CD14-positive monocyte (primary cell): ENCODE measurements at regions not wholly inside any gene's neighbourhood (a gene's known extent, or its start where the extent isn't known, plus 50 kb on each side); places are given as distances from the start of the nearest gene placed in this dataset.

ENCODE experiments used
- DNase-seq, 3 donors: peaks; one replicate each; pipeline ENCODE4 v3.0.0-alpha.2; 2011 to 2022
- H2AFZ ChIP-seq: 2 replicates; pipeline ENCODE4 v1.6.0; 2012; ENCODE audit warnings: mild to moderate bottlenecking, low read depth, low read length, inconsistent platforms; ENCODE audit not compliant: insufficient read depth, poor library complexity, severe bottlenecking
- H3K27ac ChIP-seq, 2 donors: 1 replicate in 1 of 2; 2 replicates in 1 of 2; pipeline ENCODE4 v1.5.1; 2012 to 2013; ENCODE audit warnings: low read length in 2 of 2, control low read depth in 1 of 2, inconsistent platforms in 1 of 2, low read depth in 1 of 2, mild to moderate bottlenecking in 1 of 2
- H3K27me3 ChIP-seq, 2 donors: one replicate each; pipeline versions ENCODE4 v1.6.0 to v1.6.1; 2011 to 2013; ENCODE audit warnings: low read length in 2 of 2; ENCODE audit not compliant: control insufficient read depth in 2 of 2, insufficient read depth in 2 of 2
- H3K36me3 ChIP-seq, 2 donors: replicated peaks in 1 of 2; 1 replicate in 1 of 2; 2 replicates in 1 of 2; pipeline versions ENCODE4 v1.5.1 to v1.6.1; 2012 to 2013; ENCODE audit warnings: low read length in 2 of 2, control low read depth in 1 of 2, inconsistent platforms in 1 of 2, mild to moderate bottlenecking in 1 of 2; ENCODE audit not compliant: insufficient read depth in 2 of 2, control insufficient read depth in 1 of 2
- H3K4me1 ChIP-seq, 2 donors: 1 replicate in 1 of 2; 2 replicates in 1 of 2; pipeline versions ENCODE4 v1.5.1 to v1.6.1; 2012 to 2013; ENCODE audit warnings: low read length in 2 of 2, control low read depth in 1 of 2, inconsistent platforms in 1 of 2, mild to moderate bottlenecking in 1 of 2, moderate library complexity in 1 of 2; ENCODE audit not compliant: insufficient read depth in 2 of 2, control insufficient read depth in 1 of 2
- H3K4me2 ChIP-seq: replicated peaks from 2 replicates; pipeline ENCODE3; 2012; ENCODE audit warnings: low read length, moderate library complexity, mild to moderate bottlenecking; ENCODE audit not compliant: poor library complexity, severe bottlenecking; ENCODE audit errors: extremely low read depth
- H3K4me3 ChIP-seq, 3 experiments: fragments of 200-600 bp in 1 of 3; sonication (generic) in 1 of 3; replicated peaks in 1 of 3; 1 replicate in 2 of 3; 2 replicates in 1 of 3; pipeline ENCODE4 v1.5.1; 2011 to 2013; ENCODE audit warnings: low read length in 3 of 3, mild to moderate bottlenecking in 3 of 3, control low read depth in 2 of 3, low read depth in 2 of 3, inconsistent platforms in 1 of 3, moderate library complexity in 1 of 3
- H3K79me2 ChIP-seq: 2 replicates; pipeline ENCODE4 v1.6.0; 2012; ENCODE audit warnings: mild to moderate bottlenecking, control low read depth, inconsistent platforms, low read length, moderate library complexity; ENCODE audit not compliant: insufficient read depth
- H3K9ac ChIP-seq: 2 replicates; pipeline ENCODE4 v1.6.0; 2017; ENCODE audit warnings: low read length, mild to moderate bottlenecking; ENCODE audit not compliant: insufficient read depth, poor library complexity, severe bottlenecking
- H3K9me3 ChIP-seq, 2 donors: replicated peaks in 1 of 2; 1 replicate in 1 of 2; 2 replicates in 1 of 2; pipeline versions ENCODE4 v1.5.1 to v1.6.1; 2012 to 2013; ENCODE audit warnings: low read length in 2 of 2, control low read depth in 1 of 2; ENCODE audit not compliant: control insufficient read depth in 1 of 2, insufficient read depth in 1 of 2
- H4K20me1 ChIP-seq: 2 replicates; pipeline ENCODE4 v1.6.0; 2012; ENCODE audit warnings: mild to moderate bottlenecking, low read length, control low read depth, moderate library complexity; ENCODE audit not compliant: insufficient read depth
- H3K27ac Mint-ChIP-seq, 7 donors: one replicate each; pipeline ENCODE4 v1.8.0; 2020; ENCODE audit warnings: mild to moderate bottlenecking in 7 of 7, mixed read lengths in 7 of 7, moderate library complexity in 6 of 7, inconsistent platforms in 2 of 7
- H3K27me3 Mint-ChIP-seq, 3 donors: one replicate each; pipeline ENCODE4 v1.8.0; 2021 to 2022; ENCODE audit warnings: low read depth in 3 of 3, mild to moderate bottlenecking in 3 of 3, mixed read lengths in 3 of 3, moderate library complexity in 3 of 3, inconsistent platforms in 1 of 3
- H3K36me3 Mint-ChIP-seq, 2 donors: one replicate each; pipeline ENCODE4 v1.8.0; 2020; ENCODE audit warnings: mixed read lengths in 2 of 2, inconsistent platforms in 1 of 2, mild to moderate bottlenecking in 1 of 2
- H3K4me1 Mint-ChIP-seq: one replicate; pipeline ENCODE4 v1.8.0; 2020; ENCODE audit warnings: mild to moderate bottlenecking, mixed read lengths
- H3K4me3 Mint-ChIP-seq, 2 donors: one replicate each; pipeline ENCODE4 v1.8.0; 2020; ENCODE audit warnings: mild to moderate bottlenecking in 2 of 2, mixed read lengths in 2 of 2, moderate library complexity in 1 of 2
- H3K9me3 Mint-ChIP-seq, 7 donors: one replicate each; pipeline ENCODE4 v1.8.0; 2020 to 2022; ENCODE audit warnings: mixed read lengths in 7 of 7, mild to moderate bottlenecking in 6 of 7, moderate library complexity in 6 of 7, inconsistent platforms in 2 of 7
- WGBS: methylation state at CpG from one replicate; pipeline ENCODE4 v1.1.5; 2013; ENCODE audit warnings: missing lambda C conversion rate; ENCODE audit not compliant: insufficient coverage; 5-methylcytosine and 5-hydroxymethylcytosine counted together
- intact Hi-C, 2 donors: fragments of 100-400 bp; cut with micrococcal nuclease; formaldehyde crosslinking; loops; one replicate each; pipeline versions ENCODE4 v1.15.0 to v1.15.1; 2023
- TF ChIP-seq, protein P1 (sequence below): fragments of 200-600 bp; IDR thresholded peaks from one replicate; pipeline ENCODE4 v1.8.0; 2022; ENCODE audit warnings: antibody characterized with exemption, mild to moderate bottlenecking

- TF ChIP-seq, protein P1, sequence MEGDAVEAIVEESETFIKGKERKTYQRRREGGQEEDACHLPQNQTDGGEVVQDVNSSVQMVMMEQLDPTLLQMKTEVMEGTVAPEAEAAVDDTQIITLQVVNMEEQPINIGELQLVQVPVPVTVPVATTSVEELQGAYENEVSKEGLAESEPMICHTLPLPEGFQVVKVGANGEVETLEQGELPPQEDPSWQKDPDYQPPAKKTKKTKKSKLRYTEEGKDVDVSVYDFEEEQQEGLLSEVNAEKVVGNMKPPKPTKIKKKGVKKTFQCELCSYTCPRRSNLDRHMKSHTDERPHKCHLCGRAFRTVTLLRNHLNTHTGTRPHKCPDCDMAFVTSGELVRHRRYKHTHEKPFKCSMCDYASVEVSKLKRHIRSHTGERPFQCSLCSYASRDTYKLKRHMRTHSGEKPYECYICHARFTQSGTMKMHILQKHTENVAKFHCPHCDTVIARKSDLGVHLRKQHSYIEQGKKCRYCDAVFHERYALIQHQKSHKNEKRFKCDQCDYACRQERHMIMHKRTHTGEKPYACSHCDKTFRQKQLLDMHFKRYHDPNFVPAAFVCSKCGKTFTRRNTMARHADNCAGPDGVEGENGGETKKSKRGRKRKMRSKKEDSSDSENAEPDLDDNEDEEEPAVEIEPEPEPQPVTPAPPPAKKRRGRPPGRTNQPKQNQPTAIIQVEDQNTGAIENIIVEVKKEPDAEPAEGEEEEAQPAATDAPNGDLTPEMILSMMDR: no peak
- no CpG with 5 or more reads among the region's 2 CpGs for WGBS
- DNase-seq: no peak
- intact Hi-C loops: no loop called here
- Mint-ChIP-seq H3K4me3 (no peak overlapping the region), H3K36me3 (no peaks in the 10 kb centered on the region), H3K9me3 (peaks cover 0 to 8% (median 4%) of the 10 kb centered on the region in 7 donors), H3K27ac (no peak overlapping the region), H3K27me3 (peaks cover 0 to 2% (median 0%) of the 10 kb centered on the region in 3 donors), H3K4me1 (no peaks in the 10 kb centered on the region)
- H3K27ac ChIP-seq: no peak overlapping the region
- H3K9ac ChIP-seq: no peak overlapping the region
- H4K20me1 ChIP-seq: no peaks in the 10 kb centered on the region
- peaks cover 5 to 6% of the 10 kb centered on the region in 2 donors for H3K9me3 ChIP-seq
- H3K79me2 ChIP-seq: no peaks in the 10 kb centered on the region
- H3K4me2 ChIP-seq: no peak overlapping the region
- no peak overlapping the region for H3K4me3 ChIP-seq
- H3K27me3 ChIP-seq: no peaks in the 10 kb centered on the region
- H2AFZ ChIP-seq: no peak overlapping the region
- H3K4me1 ChIP-seq: no peaks in the 10 kb centered on the region
- no peaks in the 10 kb centered on the region for H3K36me3 ChIP-seq
These were observed 452.7 kb upstream of the CDH9 start for GRCh38 chr5:27491047-27491446.

DNA sequence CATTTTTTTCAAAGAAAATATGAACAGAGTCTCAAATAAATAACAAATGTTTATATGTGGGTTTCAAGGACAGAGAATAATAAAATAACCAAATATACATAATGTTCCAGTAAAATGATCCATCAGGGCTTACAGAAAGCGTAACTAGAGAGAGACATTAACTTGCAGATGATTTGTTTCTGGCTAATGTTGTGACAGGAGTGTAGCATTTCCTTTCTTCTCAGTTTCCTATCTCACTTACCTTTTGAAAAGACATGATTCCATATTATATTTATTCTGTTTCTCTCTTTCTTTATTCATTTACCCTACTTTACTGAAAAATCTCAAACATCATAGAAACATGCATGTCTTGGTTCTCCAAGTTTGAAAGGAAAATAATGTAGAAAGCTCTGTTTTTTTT lies 451.3 kb upstream of the CDH9 start:
- Histone ChIP-seq H3K9ac (no peak overlapping the region), H3K27ac (no peak overlapping the region), H3K36me3 (no peaks in the 10 kb centered on the region), H3K4me2 (no peak overlapping the region), H4K20me1 (no peaks in the 10 kb centered on the region), H3K4me3 (no peak overlapping the region), H2AFZ (no peak overlapping the region), H3K9me3 (peaks cover 3 to 5% of the 10 kb centered on the region in 2 donors), H3K27me3 (no peaks in the 10 kb centered on the region), H3K79me2 (no peaks in the 10 kb centered on the region), H3K4me1 (no peaks in the 10 kb centered on the region)
- peaks cover 0 to 8% (median 3%) of the 10 kb centered on the region in 7 donors for H3K9me3 Mint-ChIP-seq
- H3K4me1 Mint-ChIP-seq: no peaks in the 10 kb centered on the region
- H3K4me3 Mint-ChIP-seq: no peak overlapping the region
- H3K27me3 Mint-ChIP-seq: peaks cover 0 to 2% (median 0%) of the 10 kb centered on the region in 3 donors
- DNase-seq: no peak
- no peaks in the 10 kb centered on the region for H3K36me3 Mint-ChIP-seq
- H3K27ac Mint-ChIP-seq: no peak overlapping the region
- intact Hi-C loops: no loop called here
- TF ChIP-seq, protein P1: no peak
- WGBS: no CpG with 5 or more reads among the region's 1 CpG
